HEK293 (cell line): ENCODE measurements at regions not wholly inside any gene's neighbourhood (a gene's known extent, or its start where the extent isn't known, plus 50 kb on each side); places are given as distances from the start of the nearest gene placed in this dataset.

Experiments used
- CTCF ChIA-PET: fragments of 350-600 bp; formaldehyde crosslinking; extraction: SDS; loops from one replicate; lab custom pipeline; 2021; ENCODE audit warnings: antibody characterized with exemption; lab: Yijun Ruan, JAX
- POLR2A ChIA-PET: fragments of 300-600 bp; formaldehyde crosslinking; extraction: SDS; loops from one replicate; lab custom pipeline; 2020; ENCODE audit warnings: antibody characterized with exemption, inconsistent platforms; lab: Yijun Ruan, JAX
- H3K27ac ChIP-seq: fragments of 200-500 bp; sonication (Bioruptor generic); 2 replicates; pipeline ENCODE4 v1.5.1; 2014; ENCODE audit warnings: low read depth, low read length, control low read depth, inconsistent platforms; ENCODE audit errors: extremely low read depth
- H3K36me3 ChIP-seq, 2 experiments: fragments of 200-500 bp in 1 of 2; sonication (Bioruptor generic) in 1 of 2; 1 replicate in 1 of 2; 2 replicates in 1 of 2; pipeline ENCODE4 v1.5.1; 2014 to 2017; ENCODE audit warnings: inconsistent platforms in 2 of 2, low read length in 2 of 2; ENCODE audit not compliant: control insufficient read depth in 2 of 2, insufficient read depth in 1 of 2
- H3K4me1 ChIP-seq: fragments of 200-500 bp; sonication (Bioruptor generic); 2 replicates; pipeline ENCODE4 v1.5.1; 2014; ENCODE audit warnings: mild to moderate bottlenecking, low read length, inconsistent platforms; ENCODE audit not compliant: control insufficient read depth, insufficient read depth
- H3K4me3 ChIP-seq: 2 replicates; pipeline ENCODE4 v1.5.1; 2011; ENCODE audit warnings: low read depth, mild to moderate bottlenecking, control low read depth, low read length, moderate library complexity
- H3K9me3 ChIP-seq: fragments of 200-500 bp; sonication (Bioruptor generic); 2 replicates; pipeline ENCODE4 v1.5.1; 2014; ENCODE audit warnings: low read depth, low read length, inconsistent platforms; ENCODE audit not compliant: control insufficient read depth, insufficient read depth
- KLF17 ChIP-seq: fragments of 450-650 bp; formaldehyde crosslinking; IDR thresholded peaks from 2 replicates; pipeline ENCODE4 v1.5.1; 2016; ENCODE audit warnings: missing biosample characterization, missing genetic modification characterization
- KLF7 ChIP-seq: fragments of 450-650 bp; formaldehyde crosslinking; IDR thresholded peaks from 2 replicates; pipeline ENCODE4 v1.5.1; 2016; ENCODE audit warnings: missing biosample characterization, missing genetic modification characterization, borderline replicate concordance
- SETDB1 ChIP-seq: IDR thresholded peaks from one replicate; pipeline ENCODE4 v1.6.1; 2017; ENCODE audit warnings: mild to moderate bottlenecking, low read length, moderate library complexity, mixed read lengths; ENCODE audit not compliant: insufficient read length
- TRIM28 ChIP-seq: IDR thresholded peaks from 2 replicates; pipeline ENCODE4 v1.6.1; 2011; ENCODE audit warnings: low read length, control low read depth, borderline replicate concordance
- WT1 ChIP-seq: fragments of 450-650 bp; formaldehyde crosslinking; IDR thresholded peaks from 2 replicates; pipeline ENCODE4 v1.5.1; 2016; ENCODE audit warnings: missing biosample characterization, missing genetic modification characterization
- YY1 ChIP-seq: fragments of 450-650 bp; formaldehyde crosslinking; IDR thresholded peaks from 2 replicates; pipeline ENCODE4 v1.5.1; 2018; ENCODE audit warnings: missing biosample characterization, missing genetic modification characterization
- YY2 ChIP-seq: fragments of 450-650 bp; formaldehyde crosslinking; IDR thresholded peaks from 2 replicates; pipeline ENCODE4 v1.5.1; 2016; ENCODE audit warnings: missing biosample characterization, missing genetic modification characterization
- ZBTB10 ChIP-seq: fragments of 450-650 bp; formaldehyde crosslinking; IDR thresholded peaks from 2 replicates; pipeline ENCODE4 v1.5.1; 2016; ENCODE audit warnings: missing biosample characterization, missing genetic modification characterization
- ZBTB11 ChIP-seq: fragments of 450-650 bp; formaldehyde crosslinking; conservative IDR thresholded peaks from 2 replicates; pipeline ENCODE4 v1.5.1; 2016; ENCODE audit warnings: low read depth, missing biosample characterization, missing genetic modification characterization
- ZBTB7A ChIP-seq: fragments of 450-650 bp; formaldehyde crosslinking; IDR thresholded peaks from 2 replicates; pipeline ENCODE4 v1.5.1; 2016; ENCODE audit warnings: low read depth, missing biosample characterization, missing genetic modification characterization
- ZFP41 ChIP-seq: fragments of 450-650 bp; formaldehyde crosslinking; IDR thresholded peaks from 2 replicates; pipeline ENCODE4 v1.5.1; 2016; ENCODE audit warnings: missing biosample characterization, missing genetic modification characterization, borderline replicate concordance
- ZNF155 ChIP-seq: fragments of 450-650 bp; formaldehyde crosslinking; IDR thresholded peaks from 2 replicates; pipeline ENCODE4 v1.5.1; 2016; ENCODE audit warnings: missing biosample characterization, missing genetic modification characterization
- ZNF157 ChIP-seq: fragments of 450-650 bp; formaldehyde crosslinking; IDR thresholded peaks from 2 replicates; pipeline ENCODE4 v1.5.1; 2016; ENCODE audit warnings: missing biosample characterization, missing genetic modification characterization
- ZNF184 ChIP-seq: fragments of 450-650 bp; IDR thresholded peaks from 2 replicates; pipeline ENCODE4 v1.5.1; 2018; ENCODE audit warnings: missing biosample characterization, mild to moderate bottlenecking, missing genetic modification characterization
- ZNF24 ChIP-seq: fragments of 450-650 bp; formaldehyde crosslinking; IDR thresholded peaks from 2 replicates; pipeline ENCODE4 v1.5.1; 2016; ENCODE audit warnings: missing biosample characterization, missing genetic modification characterization
- ZNF248 ChIP-seq: fragments of 450-650 bp; formaldehyde crosslinking; IDR thresholded peaks from 2 replicates; pipeline ENCODE4 v1.5.1; 2017; ENCODE audit warnings: missing biosample characterization, missing genetic modification characterization
- ZNF280D ChIP-seq: fragments of 450-650 bp; formaldehyde crosslinking; IDR thresholded peaks from 2 replicates; pipeline ENCODE4 v1.5.1; 2016; ENCODE audit warnings: missing biosample characterization, missing genetic modification characterization
- ZNF48 ChIP-seq: fragments of 450-650 bp; formaldehyde crosslinking; IDR thresholded peaks from 2 replicates; pipeline ENCODE4 v1.5.1; 2016; ENCODE audit warnings: missing biosample characterization, missing genetic modification characterization
- ZNF549 ChIP-seq: fragments of 450-650 bp; IDR thresholded peaks from 2 replicates; pipeline ENCODE4 v1.5.1; 2018; ENCODE audit warnings: missing biosample characterization, missing genetic modification characterization, mild to moderate bottlenecking, inconsistent platforms, moderate library complexity
- ZNF621 ChIP-seq: fragments of 450-650 bp; formaldehyde crosslinking; IDR thresholded peaks from 2 replicates; pipeline ENCODE4 v1.5.1; 2017; ENCODE audit warnings: missing biosample characterization, missing genetic modification characterization
- ZNF776 ChIP-seq: fragments of 450-650 bp; formaldehyde crosslinking; IDR thresholded peaks from 2 replicates; pipeline ENCODE4 v1.5.0; 2017; ENCODE audit warnings: missing biosample characterization, missing genetic modification characterization, borderline replicate concordance
- ZSCAN16 ChIP-seq: fragments of 450-650 bp; formaldehyde crosslinking; IDR thresholded peaks from 2 replicates; pipeline ENCODE4 v1.5.1; 2016; ENCODE audit warnings: missing biosample characterization, missing genetic modification characterization
- ZXDB ChIP-seq: fragments of 450-650 bp; formaldehyde crosslinking; IDR thresholded peaks from 2 replicates; pipeline ENCODE4 v1.5.1; 2016; ENCODE audit warnings: missing biosample characterization, missing genetic modification characterization

- Histone ChIP-seq H3K27ac (no peak overlapping the region), H3K36me3 (no peaks in the 10 kb centered on the region), H3K4me1 (no peaks in the 10 kb centered on the region), H3K4me3 (no peak overlapping the region), H3K9me3 (no peaks in the 10 kb centered on the region)
- ChIA-PET POLR2A (no interaction called here), CTCF (no interaction called here)
- TF ChIP-seq TRIM28 (no peak), ZNF157 (tag by site-specific recombination) (no peak), ZNF549 (tag by site-specific recombination) (no peak), ZNF184 (tag by site-specific recombination) (no peak), ZNF621 (tag by site-specific recombination) (no peak), ZBTB7A (tag by site-specific recombination) (no peak), ZXDB (tag by site-specific recombination) (no peak), ZBTB11 (tag by site-specific recombination) (no peak), ZNF48 (no peak), ZBTB10 (tag by site-specific recombination) (no peak), ZNF776 (tag by site-specific recombination) (no peak), ZNF248 (tag by site-specific recombination) (no peak), WT1 (no peak), ZFP41 (no peak), YY2 (tag by site-specific recombination) (no peak), YY1 (tag by site-specific recombination) (no peak)
Measured at GRCh38 chr5:85938201-85938600, 679.5 kb upstream of the COX7C start.

- Histone ChIP-seq H3K4me3 (no peak overlapping the region), H3K36me3 (no peaks in the 10 kb centered on the region), H3K4me1 (no peaks in the 10 kb centered on the region), H3K9me3 (no peaks in the 10 kb centered on the region)
- CTCF ChIA-PET: no interaction called here
- POLR2A ChIA-PET: no interaction called here
- TF ChIP-seq SETDB1 (no peak), KLF17 (tag by site-specific recombination) (no peak), KLF7 (tag by site-specific recombination) (no peak), ZNF24 (no peak), ZNF280D (tag by site-specific recombination) (no peak), ZSCAN16 (tag by site-specific recombination) (no peak), ZNF155 (no peak)
- TF ChIP-seq, all 188 proteins: peak for 0
- no peak overlapping the region for H3K27ac ChIP-seq
Measured at GRCh38 chr5:85951707-85952210, 666.0 kb upstream of the COX7C start.
